Endothelial cell of hepatic sinusoid (primary cell): ENCODE measurements at regions not wholly inside any gene's neighbourhood (a gene's known extent, or its start where the extent isn't known, plus 50 kb on each side); places are given as distances from the start of the nearest gene placed in this dataset.

Experiments used
- in situ Hi-C: cut with HindIII; loops from 2 replicates; pipeline ENCODE4 v1.10.0; 2017; ENCODE audit warnings: low sequenced_read_pairs

DNA sequence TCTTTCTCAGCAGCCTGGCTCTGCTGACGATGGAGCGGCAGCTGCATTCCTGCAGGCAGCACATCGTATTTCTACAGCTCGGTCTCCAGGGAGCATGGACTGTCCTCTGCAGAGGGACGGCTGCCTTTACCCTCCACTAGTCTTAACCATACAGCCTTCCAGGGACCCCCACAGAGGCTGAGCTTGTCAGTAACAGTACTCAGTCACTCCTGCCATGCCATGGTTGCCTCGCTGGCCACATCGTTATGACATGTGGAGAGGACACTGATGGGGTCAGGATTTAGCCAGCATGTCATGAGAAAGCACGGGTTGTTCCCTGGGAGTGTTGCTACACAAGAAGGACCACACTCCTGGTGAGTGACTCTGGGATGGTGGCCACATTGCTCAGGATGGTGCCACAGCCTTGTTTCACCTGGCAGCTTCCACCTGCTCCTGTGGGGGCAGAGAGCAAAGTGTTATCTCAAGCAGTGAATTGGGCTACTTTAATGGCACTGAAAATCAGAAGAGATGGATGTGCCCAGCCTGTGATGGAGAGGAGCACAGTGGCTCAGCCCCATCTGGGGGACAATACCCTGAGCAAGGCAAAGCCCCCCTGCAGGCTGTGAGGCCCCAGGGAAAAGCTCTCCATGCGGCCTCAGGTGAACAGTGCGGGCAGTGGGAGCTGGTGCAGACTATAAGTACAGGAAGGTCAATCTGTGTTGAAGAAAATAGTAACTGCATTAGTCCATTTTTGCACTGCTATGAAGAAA lies 443.9 kb downstream of the TCERG1L start:
- in situ Hi-C loops = no loop called here

DNA sequence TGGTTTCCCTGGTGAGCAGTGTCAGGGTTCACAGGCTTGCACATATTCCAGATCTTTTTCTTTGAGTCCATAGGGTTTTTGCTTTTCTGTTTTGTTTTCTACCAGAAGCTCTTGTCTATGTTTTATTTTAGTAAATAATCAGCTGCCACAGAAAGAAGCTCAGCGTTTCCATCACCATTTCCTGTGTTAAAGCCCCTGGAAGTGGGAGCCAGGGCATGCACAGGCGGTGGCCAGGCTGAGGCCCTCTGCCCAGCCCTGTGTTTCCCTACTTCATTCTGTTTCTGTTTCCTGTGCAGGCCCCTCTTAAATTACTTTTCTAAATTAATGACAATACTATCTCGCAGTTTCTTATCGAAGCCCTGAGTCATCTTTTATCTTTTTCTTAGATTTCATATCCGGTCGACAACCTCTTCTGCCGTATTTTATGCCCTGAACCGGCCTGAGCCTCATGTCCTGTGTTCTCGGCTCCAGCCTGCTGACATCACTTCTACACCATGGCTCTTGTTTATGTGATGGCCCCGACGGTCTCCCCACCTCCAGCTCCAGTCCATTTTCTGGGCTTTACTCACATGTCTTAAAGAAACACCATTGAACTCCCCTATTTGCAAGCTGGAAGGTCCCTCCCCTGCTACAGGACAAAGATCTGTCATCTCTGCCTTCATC lies 442.2 kb downstream of the TCERG1L start:
- in situ Hi-C loops = no loop called here

DNA sequence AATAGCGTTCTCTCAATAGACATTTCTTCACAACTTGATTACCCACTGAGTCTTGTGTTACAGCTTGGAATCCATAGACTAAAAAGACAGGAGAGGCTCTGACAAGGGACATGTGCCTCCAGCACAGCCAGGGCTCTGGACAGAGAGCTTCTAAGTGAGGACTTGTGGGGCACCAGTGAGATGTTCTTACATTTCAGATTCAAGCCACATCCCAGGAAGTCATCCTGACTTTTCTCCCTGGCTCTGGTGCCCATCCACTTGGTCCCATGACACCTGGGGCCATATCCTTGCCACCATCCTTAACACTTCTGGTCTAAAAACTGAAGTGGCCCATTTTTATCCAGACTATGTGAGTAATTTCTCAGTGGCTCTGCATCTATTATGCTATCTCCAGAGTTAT lies 440.1 kb downstream of the TCERG1L start:
- in situ Hi-C loops = no loop called here

DNA sequence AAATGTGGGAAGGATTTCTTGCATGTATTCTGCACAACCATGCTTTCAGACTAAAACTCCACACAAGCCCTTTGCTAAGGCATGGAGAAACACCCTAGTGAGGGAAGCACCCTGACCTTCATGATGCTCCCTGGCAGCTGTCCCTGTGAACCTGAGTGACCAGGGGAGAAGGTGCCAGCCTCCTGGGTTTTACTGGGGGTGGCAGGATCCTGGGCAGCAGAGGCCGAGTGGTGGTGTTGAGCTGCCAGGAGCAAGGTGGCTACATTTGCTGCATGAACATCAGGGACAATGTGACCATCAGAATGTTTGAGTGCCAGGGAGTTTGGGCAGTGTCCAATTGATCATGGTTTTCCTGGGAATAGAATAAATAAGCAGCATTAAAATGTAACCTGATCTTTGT lies 437.9 kb downstream of the TCERG1L start:
- in situ Hi-C loops = no loop called here

DNA sequence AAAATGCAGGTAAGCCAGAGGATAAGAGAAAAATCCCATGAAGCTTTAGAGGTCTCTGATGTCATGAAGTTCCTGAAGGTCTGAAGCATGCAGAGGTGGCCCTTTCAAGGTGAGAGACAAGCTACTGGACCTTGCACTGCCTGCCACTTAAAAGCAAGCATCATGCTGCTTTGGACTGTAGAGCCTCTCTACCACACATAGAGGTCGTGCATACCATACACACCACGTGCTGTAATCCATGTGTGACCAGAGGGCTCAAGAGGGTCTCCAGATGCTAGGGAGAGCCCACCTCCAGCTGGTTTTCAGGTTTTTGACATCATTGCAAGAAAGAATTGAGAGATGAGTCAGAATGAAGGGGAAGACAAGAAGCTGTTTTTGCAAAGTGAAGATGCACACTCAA lies 436.4 kb downstream of the TCERG1L start:
- in situ Hi-C loops = no loop called here

DNA sequence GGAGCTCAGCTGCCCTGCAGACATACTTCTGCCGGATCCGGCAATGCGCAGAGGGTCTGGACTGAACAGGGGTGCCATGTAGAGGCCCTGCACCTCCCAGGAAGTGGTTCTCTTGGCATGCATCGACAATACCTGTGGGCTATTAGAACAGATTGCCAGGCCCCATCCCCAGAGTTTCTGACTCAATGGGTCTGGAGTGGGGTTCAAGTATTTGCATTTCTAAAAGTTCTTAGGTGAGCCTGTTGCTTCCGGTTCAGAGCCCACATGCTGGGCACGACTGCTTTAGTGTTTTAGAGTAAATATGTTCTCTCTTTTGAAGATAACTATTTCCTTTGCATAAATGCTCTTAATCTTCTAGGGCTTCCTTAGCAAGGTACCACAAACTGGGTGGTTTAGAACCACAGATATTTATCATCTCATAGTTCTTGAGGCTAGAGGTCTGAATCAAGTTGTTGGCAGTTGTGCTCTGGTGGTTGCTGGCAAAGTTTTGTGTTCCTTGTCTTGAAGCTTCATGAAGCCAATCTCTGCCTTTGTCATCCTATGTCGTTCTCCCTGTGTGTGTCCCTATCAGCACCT lies 435.5 kb downstream of the TCERG1L start:
- in situ Hi-C loops = no loop called here

DNA sequence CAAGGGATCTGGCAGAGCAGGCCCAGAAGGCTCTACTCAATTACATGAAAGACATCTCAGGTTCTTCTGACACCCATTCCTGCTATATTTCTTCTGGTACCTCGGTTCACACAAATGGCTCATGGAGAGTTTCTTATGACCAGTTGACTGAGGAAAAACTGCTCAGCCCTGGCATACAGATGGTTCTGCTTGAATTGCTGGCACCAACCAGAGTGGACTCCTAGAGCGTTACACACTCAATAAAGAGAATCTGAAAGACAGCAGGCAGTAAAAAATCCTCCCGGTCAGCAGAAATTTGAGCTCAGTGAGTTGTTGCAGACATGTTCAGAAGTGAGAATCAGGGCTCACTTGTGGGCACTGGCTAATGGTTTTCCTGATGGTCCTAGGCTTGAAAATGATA lies 434.4 kb downstream of the TCERG1L start:
- in situ Hi-C loops = no loop called here

DNA sequence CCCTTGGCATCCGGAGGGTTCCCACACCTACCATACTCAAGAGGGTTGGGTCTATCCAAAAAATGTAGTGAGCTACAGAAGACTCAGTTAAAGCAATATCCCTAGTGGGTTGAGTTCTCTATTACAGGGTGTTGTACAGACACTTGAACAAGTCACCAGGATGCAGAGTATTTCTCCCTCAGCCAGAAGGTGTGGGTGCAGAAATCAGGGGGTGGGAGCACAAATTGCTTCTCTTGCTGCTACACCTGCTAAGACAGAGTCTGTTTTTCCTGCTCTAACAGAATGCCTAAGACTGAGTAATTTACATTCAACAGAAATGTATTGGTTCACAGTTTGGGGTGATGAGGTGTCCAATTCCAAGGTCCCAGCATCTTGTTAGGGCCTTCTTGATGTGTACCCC lies 433.4 kb downstream of the TCERG1L start:
- in situ Hi-C loops = no loop called here

DNA sequence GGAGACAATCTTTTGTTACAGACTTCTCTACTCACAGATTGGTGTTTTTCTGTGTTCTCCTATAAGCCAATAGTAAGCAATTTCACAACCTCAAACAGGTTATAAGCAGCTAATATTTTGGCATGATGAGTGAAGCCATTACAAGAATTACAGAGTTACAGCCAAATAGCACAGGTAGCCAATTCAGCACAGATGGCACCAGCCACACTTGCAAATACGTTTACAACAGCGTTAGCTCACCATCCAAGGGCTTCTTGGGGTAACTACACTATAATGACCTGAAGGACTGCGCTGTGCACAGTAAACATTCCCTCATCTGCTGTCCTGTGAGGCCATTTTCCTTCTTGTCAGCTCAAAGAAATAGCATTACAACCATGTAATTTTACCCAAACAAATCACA lies 428.6 kb downstream of the TCERG1L start:
- in situ Hi-C loops = no loop called here

DNA sequence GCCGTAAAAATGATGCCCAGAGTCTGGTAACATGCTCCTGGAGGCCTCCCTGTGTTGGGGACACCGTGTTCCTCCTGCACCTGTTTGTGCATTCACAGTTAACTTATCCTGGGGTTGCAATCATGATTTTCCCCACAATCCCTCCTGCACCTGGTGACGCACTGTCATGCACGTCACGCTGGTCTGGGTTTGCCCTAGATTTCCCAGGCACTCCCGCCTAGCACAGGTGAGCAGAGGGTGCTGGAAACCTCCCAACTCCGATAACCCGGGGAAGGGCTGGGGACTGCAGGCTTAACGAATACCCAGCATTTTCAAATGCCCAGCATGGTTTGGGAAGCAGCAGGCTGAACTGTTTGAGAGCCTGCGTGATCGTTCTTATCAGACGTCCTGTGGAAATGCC lies 427.1 kb downstream of the TCERG1L start:
- in situ Hi-C loops = no loop called here

DNA sequence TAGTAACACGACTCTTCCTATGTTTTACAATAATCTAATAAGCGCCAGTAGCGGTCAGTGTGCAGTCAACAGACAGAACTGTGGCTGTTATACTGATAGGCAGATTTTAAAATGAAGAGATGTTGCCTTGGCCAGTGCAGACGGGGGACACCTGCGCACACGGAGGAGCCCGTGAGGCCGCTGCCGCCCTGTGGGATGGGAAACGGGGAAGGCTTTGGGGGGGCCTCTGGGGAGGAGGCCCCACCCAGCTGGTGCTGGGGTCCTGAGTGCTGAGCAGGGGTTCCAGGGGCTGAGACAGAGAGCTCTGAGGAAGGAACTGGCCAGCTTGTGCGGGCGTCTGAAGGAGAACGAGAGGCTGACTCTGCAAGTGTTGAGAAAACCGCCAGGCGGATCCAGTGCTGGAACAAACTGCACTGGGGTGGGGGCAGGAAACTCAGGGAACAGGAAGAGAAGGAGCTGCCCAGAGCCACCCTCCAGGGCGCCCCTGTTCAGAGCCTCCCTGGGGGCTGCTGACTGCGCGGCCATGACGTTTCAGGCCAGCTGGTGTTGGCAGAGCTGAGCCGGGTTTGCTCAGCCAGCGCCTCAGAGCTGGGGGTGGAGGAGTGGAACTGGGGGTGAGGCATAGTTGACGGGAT lies 426.4 kb downstream of the TCERG1L start:
- in situ Hi-C loops = no loop called here

DNA sequence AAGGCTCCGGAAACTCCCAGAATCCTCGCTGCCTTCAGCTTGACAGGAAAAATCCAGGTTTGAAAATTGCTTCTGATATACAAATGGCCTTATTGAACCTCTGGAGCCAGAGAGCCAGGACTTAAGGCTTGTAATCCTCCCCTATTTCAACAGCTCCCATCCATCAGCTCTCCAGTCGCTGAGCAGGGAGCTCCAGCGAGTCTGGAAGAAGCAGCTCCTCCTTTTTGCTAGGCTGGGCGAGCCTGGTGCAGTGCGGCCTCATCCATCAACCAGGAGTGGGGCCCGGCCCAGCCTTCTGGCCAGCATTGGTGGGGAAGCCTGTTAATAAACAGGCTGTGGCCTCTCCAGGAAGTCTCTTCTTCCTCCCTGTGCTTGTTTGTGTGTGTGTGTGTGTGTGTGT lies 424.4 kb downstream of the TCERG1L start:
- in situ Hi-C loops = no loop called here

DNA sequence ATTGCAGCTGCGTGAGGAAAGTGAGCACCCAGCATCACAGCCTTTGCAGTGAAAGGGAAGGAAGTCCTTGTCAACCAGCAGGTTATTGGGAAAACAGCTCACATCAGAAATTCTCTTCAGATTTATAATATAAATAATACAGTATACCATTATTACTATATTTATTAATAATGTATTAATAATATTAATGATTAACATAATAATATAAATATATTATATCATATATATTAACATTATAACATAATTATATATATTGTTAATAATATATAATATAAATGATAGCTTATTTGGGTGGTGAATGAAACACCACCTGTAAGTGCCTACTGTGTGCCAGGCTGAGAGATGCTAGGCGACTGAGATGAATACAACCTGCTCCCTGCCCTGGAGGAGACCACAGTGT lies 423.0 kb downstream of the TCERG1L start:
- in situ Hi-C loops = no loop called here

DNA sequence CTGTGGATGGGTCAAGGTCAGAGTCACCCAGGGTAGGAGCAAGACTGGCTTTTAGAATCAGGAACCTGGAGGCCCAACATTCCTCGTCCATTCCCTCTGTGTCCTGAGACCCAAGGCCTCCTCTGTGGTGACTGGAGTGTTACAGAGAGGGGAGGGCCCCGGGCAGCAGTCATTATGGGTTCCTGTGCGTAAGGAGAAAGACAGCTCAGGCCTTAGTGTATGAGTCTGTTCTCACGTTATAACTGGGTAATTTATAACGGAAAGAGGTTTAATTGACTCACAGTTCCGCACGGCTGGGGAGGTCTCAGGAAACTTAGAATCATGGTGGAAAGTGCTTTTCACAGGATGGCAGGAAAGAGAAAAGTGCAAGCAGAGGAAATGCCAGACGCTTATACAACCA lies 422.3 kb downstream of the TCERG1L start:
- in situ Hi-C loops = no loop called here

DNA sequence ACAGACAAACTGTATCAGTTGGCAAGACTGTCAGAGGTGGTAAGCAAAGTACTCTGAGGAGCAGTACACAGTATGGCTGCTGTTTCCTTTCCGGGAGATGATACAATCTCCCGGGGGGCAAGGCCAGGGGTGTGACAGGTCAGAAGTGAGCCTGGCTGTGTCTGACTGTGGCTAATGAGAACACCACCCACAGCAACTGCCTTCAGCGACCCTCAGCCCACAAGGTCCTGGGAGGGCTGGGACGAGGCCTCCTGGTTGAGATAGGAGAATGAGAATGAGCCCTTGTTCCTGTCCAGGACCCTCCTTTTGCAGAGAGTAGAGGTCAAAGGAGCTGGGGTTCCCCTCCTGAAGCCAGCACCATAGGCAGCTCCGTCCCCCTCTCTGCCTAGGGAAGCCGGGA lies 421.7 kb downstream of the TCERG1L start:
- in situ Hi-C loops = no loop called here

DNA sequence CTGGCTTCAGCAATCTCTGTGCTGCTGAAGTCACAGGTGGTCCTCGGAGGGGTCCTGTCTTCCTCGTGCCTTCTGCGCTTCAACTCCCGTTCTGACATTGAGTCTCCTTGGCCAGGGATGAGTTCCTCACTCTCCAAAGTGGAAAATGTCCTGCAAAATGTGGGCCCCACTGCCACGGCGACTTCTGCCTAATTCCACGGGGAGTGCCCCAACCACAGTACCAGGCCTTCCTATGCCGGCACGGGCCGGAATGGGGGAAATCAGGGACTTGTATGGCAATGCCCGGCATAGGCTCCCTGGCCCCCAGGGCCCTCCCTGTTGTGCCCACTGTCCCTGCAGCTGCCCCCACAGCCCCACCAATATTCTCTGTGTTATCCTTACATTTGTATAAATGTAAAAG lies 420.5 kb downstream of the TCERG1L start:
- in situ Hi-C loops = no loop called here

DNA sequence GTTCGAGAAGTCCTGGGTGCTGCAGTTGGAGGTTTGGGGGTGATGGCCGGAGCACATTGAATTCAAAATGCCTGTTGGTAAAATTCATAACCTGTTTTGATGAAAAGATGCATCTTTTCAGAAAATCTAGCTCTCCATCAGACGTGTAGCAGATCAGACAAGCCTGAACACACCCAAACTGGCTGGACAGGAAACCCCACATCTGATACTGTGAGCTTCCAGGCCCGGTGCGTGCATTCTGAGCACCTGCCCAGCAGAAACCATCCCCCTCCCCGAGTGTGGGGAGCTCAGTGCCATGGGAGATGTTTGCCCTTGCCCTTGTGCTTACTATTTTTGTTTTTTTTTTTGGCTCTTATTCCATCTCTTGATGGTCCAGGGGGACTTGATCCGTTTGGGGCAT lies 417.1 kb downstream of the TCERG1L start:
- in situ Hi-C loops = no loop called here

DNA sequence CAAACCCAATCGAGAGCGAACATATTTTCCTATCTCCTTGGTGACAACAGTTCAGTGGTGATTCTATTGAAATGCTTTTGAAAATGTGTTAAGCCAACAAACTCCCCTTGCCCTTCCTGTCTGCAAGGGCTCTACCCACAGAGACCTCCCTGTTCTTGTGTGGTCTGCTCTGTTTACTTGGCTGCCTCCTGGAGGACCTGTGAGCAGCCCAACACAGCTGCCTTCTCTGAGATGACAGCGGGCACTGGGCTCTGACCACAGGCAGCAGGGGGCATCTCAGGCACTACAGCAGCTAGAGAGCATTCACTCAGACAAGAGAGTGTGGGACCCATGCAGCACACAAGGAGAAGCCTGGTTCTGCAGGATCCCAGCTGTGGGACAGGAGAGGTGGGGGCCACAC lies 416.4 kb downstream of the TCERG1L start:
- in situ Hi-C loops = no loop called here

DNA sequence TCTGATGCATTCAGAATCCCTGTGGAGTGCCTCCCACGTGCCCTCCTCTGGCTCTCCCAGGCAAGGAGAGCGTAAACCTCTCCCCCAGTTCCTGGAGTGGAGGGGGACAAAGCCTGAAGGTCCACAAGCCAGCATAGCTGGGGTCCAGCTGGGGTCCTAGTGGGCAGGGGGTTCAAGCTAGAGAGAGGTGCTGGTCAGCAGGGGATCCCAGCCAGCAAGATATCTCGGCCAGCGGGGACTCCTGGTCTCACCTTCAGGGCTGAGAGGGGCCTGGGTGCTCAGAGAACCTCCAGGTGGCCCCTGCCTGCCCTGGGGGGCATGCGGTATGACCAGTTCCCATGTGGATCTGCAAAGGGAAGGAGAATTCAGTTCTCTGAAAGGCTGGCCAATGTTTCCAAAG lies 413.7 kb downstream of the TCERG1L start:
- in situ Hi-C loops = no loop called here

DNA sequence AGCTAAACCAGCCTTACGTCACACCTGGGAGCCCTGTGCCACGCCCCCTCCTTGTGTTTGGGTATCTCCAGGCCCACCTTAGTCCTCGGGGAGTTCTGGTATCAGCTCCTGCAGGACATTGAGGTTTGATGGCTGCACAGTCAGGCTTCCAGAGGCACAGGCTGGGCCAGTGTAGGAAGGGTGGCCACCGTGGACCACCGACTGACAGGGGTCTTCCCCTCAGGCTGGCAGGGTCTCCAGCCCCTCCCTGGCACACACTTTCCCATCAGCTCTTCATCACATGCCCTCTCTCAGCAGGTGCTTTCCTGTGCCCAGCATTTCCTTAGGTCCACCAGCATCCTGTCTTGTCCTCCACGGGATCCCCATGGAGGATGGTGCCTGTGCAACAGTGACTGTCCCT lies 413.1 kb downstream of the TCERG1L start:
- in situ Hi-C loops = no loop called here

DNA sequence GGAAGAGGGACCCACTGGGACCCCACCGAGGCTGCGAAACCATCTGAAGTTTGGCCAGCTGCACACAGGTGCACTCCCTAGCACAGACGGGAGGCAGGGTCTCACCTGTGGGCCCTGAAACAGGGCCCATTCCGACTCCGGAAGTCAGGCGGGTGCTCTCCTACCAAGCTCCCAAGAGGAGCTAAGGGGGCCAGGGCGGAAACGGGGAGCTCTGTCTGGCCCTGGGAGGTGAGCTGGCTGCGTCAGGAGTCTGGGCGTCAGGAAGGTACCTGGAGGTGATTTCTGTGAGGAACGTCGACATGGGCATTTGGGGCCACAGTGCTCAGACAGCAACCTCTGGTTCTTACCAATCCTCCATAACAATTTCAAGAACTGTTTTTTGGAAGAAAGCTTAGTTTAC lies 411.7 kb downstream of the TCERG1L start:
- in situ Hi-C loops = no loop called here
